Stimulated activated CD8-positive, alpha-beta memory T cell treated with anti-CD3 and anti-CD28 coated beads, Interleukin-15, amount 100 ng/mL, for 48 hours (primary cell): ENCODE measurements at regions not wholly inside any gene's neighbourhood (a gene's known extent, or its start where the extent isn't known, plus 50 kb on each side); places are given as distances from the start of the nearest gene placed in this dataset.
"Not testable (repeated sequence)": the region's sequence is repeated elsewhere in the genome, so short reads cannot be mapped to it uniquely, and the experiment has no call there.

ENCODE experiments used
- DNase-seq, 2 donors: peaks; one replicate each; pipeline ENCODE4 v3.0.0-alpha.2; 2020; ENCODE audit warnings: low read depth in 2 of 2

GRCh38 chr10:108556186-108556585, 1367.1 kb downstream of the XPNPEP1 start:
- no peak for DNase-seq

- DNase-seq, result no peak
Observed at GRCh38 chr10:108545921-108546320, 1377.4 kb downstream of the XPNPEP1 start.

- peak; percentile 7 to 17 for DNase-seq
Observed at GRCh38 chr10:108544500-108545120, 1378.7 kb downstream of the XPNPEP1 start.

- DNase-seq, result not testable (repeated sequence)
Observed at GRCh38 chr10:108533551-108533950, 1369.0 kb upstream of the SORCS1 start.

- no peak for DNase-seq
Observed at GRCh38 chr10:108523016-108523800, 1358.7 kb upstream of the SORCS1 start.

- no peak for DNase-seq
Observed at GRCh38 chr10:108521827-108522492, 1357.5 kb upstream of the SORCS1 start.

- DNase-seq, result no peak
Observed at GRCh38 chr10:108515821-108516220, 1351.3 kb upstream of the SORCS1 start.

- no peak for DNase-seq
Observed at GRCh38 chr10:108500396-108500795, 1335.9 kb upstream of the SORCS1 start.

- no peak for DNase-seq
Observed at GRCh38 chr10:108496106-108496505, 1331.6 kb upstream of the SORCS1 start.

GRCh38 chr10:108490944-108491343, 1326.4 kb upstream of the SORCS1 start:
- DNase-seq, result no peak

GRCh38 chr10:108471420-108471819, 1306.9 kb upstream of the SORCS1 start:
- no peak for DNase-seq

GRCh38 chr10:108469940-108470339, 1305.4 kb upstream of the SORCS1 start:
- DNase-seq, result no peak

GRCh38 chr10:108465871-108466641, 1301.5 kb upstream of the SORCS1 start:
- DNase-seq, result no peak

GRCh38 chr10:108462005-108462404, 1297.5 kb upstream of the SORCS1 start:
- DNase-seq, result no peak

- DNase-seq, result no peak
Observed at GRCh38 chr10:108454793-108455192, 1290.3 kb upstream of the SORCS1 start.

GRCh38 chr10:108454224-108454623, 1289.7 kb upstream of the SORCS1 start:
- DNase-seq, result no peak

- DNase-seq, result no peak
Observed at GRCh38 chr10:108453166-108453565, 1288.7 kb upstream of the SORCS1 start.

- no peak for DNase-seq
Observed at GRCh38 chr10:108452533-108452932, 1288.0 kb upstream of the SORCS1 start.

- no peak for DNase-seq
Observed at GRCh38 chr10:108450280-108450679, 1285.8 kb upstream of the SORCS1 start.

GRCh38 chr10:108445746-108446145, 1281.2 kb upstream of the SORCS1 start:
- DNase-seq, result no peak

GRCh38 chr10:108443636-108444035, 1279.1 kb upstream of the SORCS1 start:
- no peak for DNase-seq

GRCh38 chr10:108439397-108439796, 1274.9 kb upstream of the SORCS1 start:
- no peak for DNase-seq
